Kidney capillary endothelial cell (primary cell): ENCODE measurements at regions not wholly inside any gene's neighbourhood (a gene's known extent, or its start where the extent isn't known, plus 50 kb on each side); places are given as distances from the start of the nearest gene placed in this dataset.
"Not testable (repeated sequence)": the region's sequence is repeated elsewhere in the genome, so short reads cannot be mapped to it uniquely, and the experiment has no call there.

Experiments
- DNase-seq: peaks from one replicate; pipeline ENCODE4 v3.0.0-alpha.2; 2018; ENCODE audit warnings: low spot score

- DNase-seq, result no peak
Measured at GRCh38 chr14:82587226-82587625, 1053.6 kb upstream of the SEL1L start.

DNA sequence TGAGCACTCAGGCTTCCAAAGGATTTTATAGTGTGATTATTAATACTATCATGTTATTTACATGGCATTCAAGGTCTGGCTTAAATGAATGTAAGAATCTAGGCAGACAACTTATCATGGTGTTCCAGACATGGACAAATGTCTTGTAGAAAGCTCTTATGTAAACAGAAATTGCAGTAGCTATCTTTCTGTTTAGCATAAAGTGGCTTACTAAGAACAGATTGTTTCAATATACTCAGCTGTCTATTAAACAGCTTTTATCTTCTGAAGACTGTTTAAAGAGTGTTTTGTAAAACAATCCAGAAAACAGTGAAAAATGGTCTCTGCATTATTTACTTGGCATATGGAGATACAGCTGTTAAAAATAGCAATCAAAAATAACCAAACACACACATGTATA is 1061.8 kb upstream of the SEL1L start:
- DNase-seq, result no peak

GRCh38 chr14:82602794-82603193 is 1069.1 kb upstream of the SEL1L start:
- no peak for DNase-seq

- no peak for DNase-seq
Measured at GRCh38 chr14:82604819-82605218, 1071.2 kb upstream of the SEL1L start.

GRCh38 chr14:82621881-82622450 is 1088.3 kb upstream of the SEL1L start:
- DNase-seq, result no peak

DNA sequence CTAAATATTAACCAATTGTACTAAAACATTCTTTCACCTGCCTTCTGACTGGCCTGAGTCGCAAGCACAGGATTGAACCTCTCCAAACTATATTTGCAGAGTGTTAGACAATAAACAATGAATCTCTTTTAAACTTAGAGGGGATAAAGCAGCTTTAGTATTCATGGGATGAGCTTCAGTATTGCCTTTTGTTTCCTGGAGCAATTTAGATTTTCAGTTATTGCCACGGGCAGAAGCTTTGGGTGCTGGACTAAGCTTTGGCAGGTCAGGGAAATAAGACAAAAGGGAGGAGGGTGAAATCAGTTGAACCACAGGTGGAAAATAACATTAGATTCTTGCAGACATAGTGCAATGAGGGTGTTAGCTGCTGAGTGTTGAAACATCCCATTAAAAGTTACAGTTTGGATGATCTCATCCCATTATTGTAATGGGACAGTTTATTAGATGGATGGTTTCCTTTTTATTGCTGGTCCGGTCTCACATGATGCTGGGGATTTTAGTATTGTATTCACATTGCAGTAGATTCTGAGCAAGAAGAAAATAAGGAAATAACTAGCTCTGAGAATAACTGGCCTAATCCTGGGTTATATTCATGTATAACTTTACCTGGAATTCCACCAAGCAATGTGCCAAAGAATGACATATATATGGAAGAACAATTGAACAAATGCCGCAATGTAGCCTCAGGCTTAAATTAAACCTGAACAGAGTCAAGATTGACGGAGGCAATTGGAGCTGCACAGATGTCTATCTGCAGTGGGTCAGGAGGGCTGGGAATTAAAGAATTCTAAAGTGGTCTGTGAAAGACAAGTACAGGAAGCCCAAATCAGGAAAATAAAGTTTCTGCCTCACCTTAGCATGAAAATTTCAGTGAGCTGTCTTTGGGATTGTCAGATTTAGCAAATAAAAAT is 1092.8 kb upstream of the SEL1L start:
- no peak for DNase-seq

- no peak for DNase-seq
Measured at GRCh38 chr14:82635915-82636314, 1102.3 kb upstream of the SEL1L start.

GRCh38 chr14:82636426-82636825 is 1102.8 kb upstream of the SEL1L start:
- no peak for DNase-seq

DNA sequence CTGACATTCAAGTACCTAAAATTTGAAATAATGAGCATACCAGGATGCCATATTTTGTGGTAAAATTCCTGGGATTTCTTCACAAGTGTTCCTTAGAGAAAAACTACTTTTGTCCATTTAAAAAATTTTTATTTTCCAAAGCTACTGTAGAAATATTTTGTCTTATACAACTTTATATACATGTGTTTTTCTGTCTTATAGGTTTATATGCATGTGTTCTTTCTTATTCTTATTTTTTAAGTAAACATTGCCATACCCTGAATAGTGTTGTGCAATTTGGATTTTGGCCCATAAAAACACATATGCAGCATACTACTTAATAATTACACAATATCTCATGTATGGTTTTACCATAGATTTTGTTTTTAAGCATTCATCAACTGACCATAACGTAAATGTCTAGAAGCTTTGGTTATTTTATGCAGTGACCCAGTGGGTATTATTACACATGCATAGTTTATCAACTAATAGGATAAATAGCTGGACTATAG is 1107.4 kb upstream of the SEL1L start:
- no peak for DNase-seq

- no peak for DNase-seq
Measured at GRCh38 chr14:82642425-82642824, 1108.8 kb upstream of the SEL1L start.

DNA sequence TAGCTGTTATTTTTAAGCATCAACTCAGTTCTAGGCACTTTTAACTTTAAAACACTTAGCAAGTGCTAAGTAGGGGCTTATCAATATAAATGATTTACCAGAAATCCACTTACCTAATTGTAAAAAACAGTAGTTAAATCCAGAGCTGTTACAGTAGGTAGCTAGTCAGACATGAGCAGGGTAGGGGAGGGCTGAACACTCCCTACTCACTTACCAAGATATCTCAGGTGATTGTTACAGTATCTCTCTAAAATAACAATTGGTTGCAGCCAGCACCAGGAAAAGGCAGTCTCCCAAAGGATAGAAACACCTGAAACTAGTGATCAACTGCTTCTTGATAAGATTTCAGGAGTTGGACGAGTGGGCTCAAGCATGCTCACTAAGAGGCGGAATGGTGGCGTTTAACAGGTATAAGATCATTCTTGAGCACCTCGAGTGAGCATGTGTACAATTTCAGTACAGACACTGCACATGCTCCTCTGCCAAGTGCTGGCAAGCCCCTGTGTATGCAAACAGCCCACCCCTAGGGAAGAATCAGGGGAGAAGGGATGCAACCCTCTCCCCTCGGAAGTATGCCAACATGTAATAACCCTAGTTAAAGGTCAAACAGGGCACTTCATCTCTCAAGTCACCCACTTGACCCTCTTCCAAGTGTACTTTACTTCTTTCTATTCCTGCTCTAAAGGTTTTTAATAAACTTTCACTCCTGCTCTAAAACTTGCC is 1113.6 kb upstream of the SEL1L start:
- no peak for DNase-seq

DNA sequence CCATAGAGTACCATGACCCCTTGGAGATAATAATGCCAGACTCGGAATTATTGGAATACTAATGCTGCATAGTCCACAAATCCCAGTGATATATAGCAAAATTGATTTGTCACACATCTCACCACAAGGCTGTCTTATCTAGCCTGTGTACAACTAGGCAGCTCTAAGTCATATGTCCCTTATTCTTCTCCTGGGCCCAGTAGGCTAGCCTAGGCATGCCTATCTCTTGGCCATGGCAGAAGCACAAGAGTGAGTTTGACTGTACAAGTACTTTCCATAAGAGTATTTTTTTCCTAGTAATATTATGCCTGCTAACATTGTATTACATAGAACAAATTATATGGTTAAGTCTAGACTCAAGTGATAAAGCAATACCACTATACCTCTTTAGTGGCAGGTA is 1122.1 kb upstream of the SEL1L start:
- DNase-seq, result no peak

GRCh38 chr14:82657186-82657675 is 1123.6 kb upstream of the SEL1L start:
- no peak for DNase-seq

GRCh38 chr14:82661258-82661657 is 1127.6 kb upstream of the SEL1L start:
- no peak for DNase-seq

DNA sequence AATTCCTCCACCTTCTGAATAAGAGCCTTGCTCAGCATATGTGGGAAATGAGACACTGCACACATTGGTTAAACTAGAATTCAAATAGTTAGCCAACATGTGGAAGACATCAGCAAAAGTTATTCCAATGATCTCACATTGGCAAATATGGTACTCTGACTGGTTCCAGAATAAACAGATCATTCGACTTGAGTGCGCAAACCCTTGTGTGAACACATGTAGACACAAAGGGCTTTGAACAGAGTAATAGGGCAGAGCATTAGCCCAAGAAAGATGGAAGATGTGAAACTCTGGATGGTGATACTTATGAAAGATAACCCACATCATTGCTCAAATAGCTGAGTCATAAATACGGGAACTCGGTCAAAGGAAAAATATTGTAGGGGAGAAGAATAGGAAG is 1133.4 kb upstream of the SEL1L start:
- DNase-seq, result no peak

- no peak for DNase-seq
Measured at GRCh38 chr14:82667501-82667900, 1133.8 kb upstream of the SEL1L start.

DNA sequence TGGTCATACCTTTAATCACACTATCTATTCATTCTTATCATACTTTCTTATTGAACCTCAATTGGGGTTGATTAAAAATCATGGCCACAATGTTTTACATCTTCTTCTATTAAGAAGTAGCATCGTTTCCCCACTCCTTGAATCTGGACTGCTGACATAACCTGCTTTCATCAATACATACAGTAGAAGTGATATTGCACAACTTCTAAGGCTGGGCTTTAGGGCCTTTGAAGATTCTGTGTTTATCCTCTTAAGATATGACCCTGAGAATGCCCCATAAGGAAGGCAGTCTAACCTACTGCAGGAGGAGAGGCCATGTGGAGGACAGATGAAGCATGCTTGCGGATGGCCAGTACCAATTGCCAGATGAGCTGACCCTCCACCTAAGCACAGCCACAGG is 1142.8 kb upstream of the SEL1L start:
- DNase-seq, result no peak

GRCh38 chr14:82689948-82690347 is 1156.3 kb upstream of the SEL1L start:
- DNase-seq, result no peak

GRCh38 chr14:82691191-82691590 is 1157.5 kb upstream of the SEL1L start:
- not testable (repeated sequence) for DNase-seq

DNA sequence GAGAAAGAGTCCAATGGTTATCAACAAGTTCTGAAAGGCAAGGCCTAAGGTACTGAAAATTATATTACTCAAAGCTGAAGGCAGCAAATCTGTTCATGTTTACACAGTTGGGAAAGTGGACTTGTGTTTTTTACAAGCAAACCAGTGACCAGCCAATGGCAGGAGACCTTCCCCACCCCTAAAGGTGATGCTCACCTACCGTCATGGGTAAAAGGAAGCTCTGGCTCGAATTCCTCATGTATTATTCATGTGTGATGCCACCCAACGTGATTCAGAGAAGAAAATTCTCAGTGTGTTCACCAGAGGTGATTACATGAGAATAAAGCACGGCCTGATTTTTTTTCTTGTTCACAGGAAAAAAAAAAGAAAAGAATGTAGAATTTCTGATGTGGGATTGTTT is 1161.2 kb upstream of the SEL1L start:
- DNase-seq, result no peak

DNA sequence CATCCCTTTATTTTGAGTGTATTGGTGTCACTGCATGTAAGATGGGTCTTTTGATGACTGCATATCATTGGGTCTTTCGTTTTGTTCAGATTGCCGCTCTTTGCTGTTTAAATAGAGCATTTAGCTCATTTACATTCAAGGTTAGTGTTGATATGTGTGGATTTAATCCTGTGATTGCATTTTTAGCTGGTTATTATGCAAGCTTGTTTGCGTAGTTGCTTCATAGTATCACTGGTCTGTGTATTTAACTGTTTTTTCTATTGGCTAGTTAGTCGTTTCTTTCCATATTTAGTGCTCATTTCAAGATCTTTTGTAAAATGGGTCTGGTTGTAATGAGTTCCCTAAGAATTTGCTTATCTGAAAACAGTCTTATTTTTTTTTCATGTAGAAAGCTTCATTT is 1170.6 kb upstream of the SEL1L start:
- no peak for DNase-seq

- peak; percentile 46 for DNase-seq
Measured at GRCh38 chr14:82710267-82710841, 1176.7 kb upstream of the SEL1L start.
